Left colon (tissue), 2 donors: ENCODE measurements at regions not wholly inside any gene's neighbourhood (a gene's known extent, or its start where the extent isn't known, plus 50 kb on each side); places are given as distances from the start of the nearest gene placed in this dataset.
"Not testable (repeated sequence)": the region's sequence is repeated elsewhere in the genome, so short reads cannot be mapped to it uniquely, and the experiment has no call there.

Experiments
- ATAC-seq: fragments of 200-7000 bp; cut with Tn5 transposase; one replicate; pipeline ENCODE4 v1.9.1; 2020; ENCODE audit warnings: mild to moderate bottlenecking, moderate library complexity
- DNase-seq, 2 donors: peaks; one replicate each; pipeline ENCODE4 v3.0.0-alpha.2; 2020
- intact Hi-C, 2 donors: fragments of 100-400 bp; cut with DNase I in 1 of 2; cut with micrococcal nuclease in 1 of 2; formaldehyde crosslinking; loops; one replicate each; pipeline versions ENCODE4 v1.11.2 to v1.14.0; 2022; cut with DNase I, micrococcal nuclease
- donor health status: DM: no; HTN: no; CAD: no.
- donor health status: DM: yes; HTN: yes; CAD: no.

GRCh38 chr3:78177780-78178179, 1137.9 kb downstream of the ROBO2 start:
- ATAC-seq (no peak), DNase-seq (no peak)
- intact Hi-C loops, result no loop called here

- no peak for ATAC-seq
- no peak for DNase-seq
- intact Hi-C loops, result no loop called here
These were observed 1138.3 kb downstream of the ROBO2 start for GRCh38 chr3:78178209-78178608.

GRCh38 chr3:78178740-78179363, 1139.0 kb downstream of the ROBO2 start:
- ATAC-seq, result no peak
- intact Hi-C loops, result no loop called here
- DNase-seq, result no peak

GRCh38 chr3:78183906-78184599, 1144.2 kb downstream of the ROBO2 start:
- intact Hi-C loops, result no loop called here
- DNase-seq, result no peak
- ATAC-seq, result no peak

GRCh38 chr3:78186404-78186803, 1146.5 kb downstream of the ROBO2 start:
- DNase-seq, result no peak
- ATAC-seq, result no peak
- intact Hi-C loops, result no loop called here

- DNase-seq (no peak), ATAC-seq (no peak)
- intact Hi-C loops, result no loop called here
These were observed 1161.2 kb downstream of the ROBO2 start for GRCh38 chr3:78201091-78201490.

- DNase-seq (no peak), ATAC-seq (no peak)
- intact Hi-C loops, result no loop called here
These were observed 1165.1 kb downstream of the ROBO2 start for GRCh38 chr3:78204977-78205376.

- DNase-seq (no peak), ATAC-seq (no peak)
- intact Hi-C loops, result no loop called here
These were observed 1181.4 kb downstream of the ROBO2 start for GRCh38 chr3:78221300-78221699.

- intact Hi-C loops, result no loop called here
- DNase-seq (no peak), ATAC-seq (no peak)
These were observed 1181.9 kb downstream of the ROBO2 start for GRCh38 chr3:78221796-78222195.

GRCh38 chr3:78235841-78236240, 1195.9 kb downstream of the ROBO2 start:
- ATAC-seq, result no peak
- DNase-seq, result no peak
- intact Hi-C loops, result no loop called here

GRCh38 chr3:78238811-78239210, 1198.9 kb downstream of the ROBO2 start:
- no peak for ATAC-seq
- intact Hi-C loops, result no loop called here
- no peak for DNase-seq

GRCh38 chr3:78242724-78243123, 1202.8 kb downstream of the ROBO2 start:
- DNase-seq (no peak), ATAC-seq (no peak)
- intact Hi-C loops, result no loop called here

- DNase-seq, result no peak
- ATAC-seq, result no peak
- intact Hi-C loops, result no loop called here
These were observed 1204.2 kb downstream of the ROBO2 start for GRCh38 chr3:78244136-78244535.

GRCh38 chr3:78249294-78249693, 1209.4 kb downstream of the ROBO2 start:
- ATAC-seq, result no peak
- DNase-seq, result no peak
- intact Hi-C loops, result no loop called here

GRCh38 chr3:78253860-78254259, 1214.0 kb downstream of the ROBO2 start:
- no peak for ATAC-seq
- intact Hi-C loops, result no loop called here
- no peak for DNase-seq

- intact Hi-C loops, result no loop called here
- DNase-seq (no peak), ATAC-seq (no peak)
These were observed 1215.5 kb downstream of the ROBO2 start for GRCh38 chr3:78255403-78255802.

- intact Hi-C loops, result no loop called here
- ATAC-seq (no peak), DNase-seq (no peak)
These were observed 1216.2 kb downstream of the ROBO2 start for GRCh38 chr3:78256123-78256522.

- no peak for ATAC-seq
- DNase-seq, result no peak
- intact Hi-C loops, result no loop called here
These were observed 1218.1 kb downstream of the ROBO2 start for GRCh38 chr3:78257951-78258530.

- ATAC-seq, result no peak
- intact Hi-C loops, result no loop called here
- DNase-seq, result no peak
These were observed 1218.9 kb downstream of the ROBO2 start for GRCh38 chr3:78258798-78259197.

- intact Hi-C loops, result no loop called here
- no peak for DNase-seq
- ATAC-seq, result no peak
These were observed 1220.5 kb downstream of the ROBO2 start for GRCh38 chr3:78260388-78260787.

- DNase-seq, ATAC-seq, intact Hi-C loops: not testable (repeated sequence)
These were observed 1226.7 kb downstream of the ROBO2 start for GRCh38 chr3:78266550-78266949.
